HG03064 (cell line): ENCODE measurements at regions not wholly inside any gene's neighbourhood (a gene's known extent, or its start where the extent isn't known, plus 50 kb on each side); places are given as distances from the start of the nearest gene placed in this dataset.
"Not testable (repeated sequence)": the region's sequence is repeated elsewhere in the genome, so short reads cannot be mapped to it uniquely, and the experiment has no call there.

Experiments
- ATAC-seq: cut with Tn5 transposase; IDR thresholded peaks from one replicate; pipeline ENCODE4 v1.9.1; 2021; ENCODE audit warnings: low read depth; ENCODE audit not compliant: unreplicated experiment

- no peak for ATAC-seq
Observed at GRCh38 chr5:87572611-87573010, 159.9 kb upstream of the CCNH start.

GRCh38 chr5:87572090-87572489 lies 159.4 kb upstream of the CCNH start:
- no peak for ATAC-seq

GRCh38 chr5:87570366-87570765 lies 157.6 kb upstream of the CCNH start:
- no peak for ATAC-seq

GRCh38 chr5:87562068-87562467 lies 149.3 kb upstream of the CCNH start:
- no peak for ATAC-seq

DNA sequence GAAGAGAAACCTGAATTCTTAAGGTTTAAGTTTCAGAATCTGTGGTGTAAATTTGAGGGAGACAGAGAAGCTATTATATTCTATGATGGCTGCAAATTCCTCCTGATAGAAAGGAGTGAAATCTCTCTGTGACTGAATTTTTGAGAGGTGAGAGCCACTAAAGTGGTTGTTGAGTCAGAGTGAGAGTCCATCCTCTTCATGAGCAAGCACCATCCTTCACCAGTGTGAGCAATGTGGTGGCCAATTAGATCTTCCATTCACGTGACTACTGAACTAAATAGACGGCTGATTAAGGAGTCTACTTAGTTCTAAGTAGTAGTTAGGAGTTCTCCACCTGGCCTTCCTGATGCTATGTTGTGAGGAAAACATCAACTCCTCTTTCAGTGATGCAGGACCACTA lies 147.8 kb upstream of the CCNH start:
- ATAC-seq = no peak

DNA sequence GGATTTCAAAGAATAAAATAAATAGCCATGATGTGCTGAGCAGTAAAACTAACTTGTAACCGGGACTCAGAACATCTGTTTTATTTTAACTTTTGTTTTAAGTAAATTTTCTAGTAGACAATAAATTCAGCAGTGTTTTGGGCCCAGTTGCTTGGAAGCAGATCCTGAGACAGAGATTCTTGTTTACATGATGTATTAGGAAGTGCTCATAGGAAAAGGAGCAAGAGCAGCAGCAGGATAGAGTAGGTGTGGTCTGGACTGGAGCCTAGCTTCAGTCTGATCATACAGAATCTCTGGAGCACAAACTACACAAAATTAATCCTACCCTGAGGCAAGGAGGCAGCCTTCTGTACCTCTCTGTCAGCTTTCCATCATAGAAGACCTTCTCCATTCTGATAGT lies 139.2 kb upstream of the CCNH start:
- no peak for ATAC-seq

DNA sequence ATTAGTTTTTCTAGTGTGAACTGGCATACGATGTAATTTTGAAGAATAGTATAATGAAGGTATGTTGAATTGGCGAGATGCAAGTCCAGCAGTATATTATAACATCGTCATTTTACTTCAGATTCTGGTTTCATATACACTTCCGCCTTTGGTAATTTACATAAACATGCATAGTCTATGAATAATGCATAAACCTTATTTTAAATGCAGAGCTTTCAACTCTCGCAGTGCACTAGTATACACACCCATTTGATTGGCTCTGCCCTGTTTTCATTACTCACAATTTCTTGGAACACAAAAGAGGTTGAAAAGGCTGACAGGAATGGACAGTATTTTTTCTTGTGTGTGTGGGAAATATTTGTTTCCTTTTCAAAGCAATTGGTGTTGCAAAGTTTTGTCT lies 128.9 kb upstream of the CCNH start:
- ATAC-seq = no peak

DNA sequence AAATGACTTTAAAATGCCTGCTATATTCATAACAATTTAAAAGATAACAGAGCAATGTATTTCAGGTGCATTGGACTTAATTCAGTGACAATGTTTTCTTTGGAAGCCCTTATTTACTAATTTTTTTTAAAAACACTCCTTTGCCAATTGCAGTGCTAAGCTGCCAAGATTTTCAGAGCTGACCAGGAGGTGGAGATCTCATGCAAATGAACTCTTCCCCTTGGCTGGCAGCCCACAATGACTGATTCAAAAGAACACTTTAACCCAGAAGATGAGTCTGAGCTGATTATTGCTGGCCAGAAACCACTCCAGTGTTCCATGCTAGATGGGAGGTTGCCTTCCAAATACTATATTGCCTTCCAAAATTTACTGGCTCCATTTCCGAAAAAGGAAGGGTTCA lies 128.3 kb upstream of the CCNH start:
- no peak for ATAC-seq

- ATAC-seq = no peak
Observed at GRCh38 chr5:87539839-87540238, 127.1 kb upstream of the CCNH start.

DNA sequence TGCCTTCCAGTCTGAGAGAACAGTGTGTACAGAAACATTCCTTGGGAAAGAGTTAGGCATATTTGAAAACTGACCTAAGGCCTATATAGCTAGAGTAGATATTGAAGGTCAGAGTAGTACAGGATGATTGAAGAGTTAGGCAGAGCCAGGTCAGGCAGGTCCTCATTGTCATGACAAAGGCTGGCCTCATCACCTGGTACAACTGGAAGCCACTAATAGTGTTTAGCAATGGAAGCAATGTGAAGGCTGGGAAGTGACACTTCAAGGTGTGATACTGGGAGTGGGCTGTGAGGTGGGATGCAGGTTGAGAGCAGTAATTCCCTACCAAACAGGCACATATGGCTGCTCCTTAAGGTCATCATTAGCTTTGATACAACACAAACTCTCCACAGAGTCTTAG lies 123.6 kb upstream of the CCNH start:
- ATAC-seq = no peak

DNA sequence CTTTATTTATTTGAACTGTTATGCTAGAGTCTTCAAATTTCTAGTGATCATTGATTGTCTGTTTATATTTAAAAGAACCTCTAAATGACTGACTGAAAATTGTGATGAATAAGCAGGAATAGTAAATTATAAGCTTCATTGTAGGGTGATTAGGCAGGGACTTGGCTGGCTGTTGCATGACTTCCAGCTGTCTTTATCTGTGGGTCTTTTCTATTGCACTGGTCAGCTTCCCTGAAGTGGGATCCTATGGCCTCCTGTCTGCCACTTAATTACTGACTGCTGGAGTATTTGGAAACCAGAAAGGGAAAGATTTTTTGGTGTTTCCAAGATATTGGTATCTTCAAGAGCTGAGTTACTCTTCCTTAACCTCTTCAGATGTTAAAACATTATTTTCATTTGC lies 123.0 kb upstream of the CCNH start:
- no peak for ATAC-seq

DNA sequence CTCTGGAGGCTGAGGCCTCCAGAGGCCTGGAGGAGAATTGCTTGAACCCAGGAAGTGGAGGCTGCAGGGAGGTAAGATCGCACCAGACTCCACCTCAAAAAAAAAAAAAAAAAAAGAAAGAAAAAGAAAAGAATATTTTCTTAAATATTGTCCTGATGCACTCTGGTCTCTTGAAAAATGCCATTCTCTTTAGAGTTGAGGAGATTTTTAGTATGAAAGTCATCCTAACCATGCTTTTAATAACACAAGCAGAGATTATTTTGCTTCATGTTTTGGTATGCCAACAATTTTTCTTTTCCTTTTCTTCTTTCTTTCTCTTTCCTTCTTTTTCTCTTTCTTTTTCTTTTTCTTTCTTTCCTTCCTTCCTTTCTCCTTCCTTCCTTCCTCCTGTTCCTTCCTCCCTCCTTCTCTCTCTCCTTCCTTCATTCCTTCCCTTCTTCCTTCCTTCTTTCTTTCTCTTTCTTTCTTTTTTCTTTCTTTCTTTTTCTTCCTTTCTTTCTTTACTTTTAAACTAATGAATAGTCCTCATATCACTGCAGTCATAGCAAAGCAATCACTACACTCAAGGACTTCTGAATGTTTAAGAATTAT lies 116.9 kb upstream of the CCNH start:
- no peak for ATAC-seq

DNA sequence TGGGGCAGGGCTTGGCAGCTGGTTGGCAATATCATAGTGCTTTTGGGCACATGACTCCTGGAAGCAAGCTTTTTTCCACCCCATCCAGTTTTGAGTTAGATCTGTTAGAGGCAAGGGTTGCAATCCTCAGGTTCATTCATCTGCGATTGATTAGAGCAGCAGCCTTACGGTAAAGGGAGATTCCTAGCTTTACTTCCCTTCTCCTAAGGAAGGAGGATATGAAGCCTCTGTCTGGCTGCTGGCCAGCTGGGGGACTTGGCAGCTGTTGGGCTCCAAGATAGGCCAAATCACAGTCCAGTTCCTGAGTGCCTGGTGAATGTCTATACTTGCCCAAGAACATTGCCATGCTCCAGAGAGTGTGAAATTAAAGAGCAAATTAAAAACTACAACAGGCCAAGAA lies 113.4 kb upstream of the CCNH start:
- ATAC-seq = no peak

- ATAC-seq = no peak
Observed at GRCh38 chr5:87524217-87524616, 111.5 kb upstream of the CCNH start.

- not testable (repeated sequence) for ATAC-seq
Observed at GRCh38 chr5:87511778-87512177, 99.0 kb upstream of the CCNH start.

DNA sequence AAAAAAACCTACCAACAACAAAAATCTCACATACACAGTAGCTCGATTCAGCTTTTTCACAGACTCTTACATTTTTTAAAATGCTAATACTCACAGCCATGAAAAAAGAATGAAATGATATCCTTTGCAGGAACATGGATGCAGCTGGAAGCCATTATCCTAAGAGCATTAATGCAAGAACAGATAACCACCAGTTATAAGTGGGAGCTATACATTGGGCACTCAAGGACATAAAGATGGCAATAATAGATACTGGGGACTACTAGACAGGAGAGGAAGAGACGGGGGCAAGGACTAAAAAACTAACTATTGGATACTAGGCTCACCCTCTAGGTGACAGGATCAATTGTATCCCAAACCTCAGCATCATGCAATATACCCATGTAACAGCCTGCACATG lies 90.3 kb upstream of the CCNH start:
- no peak for ATAC-seq

GRCh38 chr5:87499478-87500410 lies 87.0 kb upstream of the CCNH start:
- ATAC-seq = no peak
